ENCODE measurements at regions not wholly inside any gene's neighbourhood (a gene's known extent, or its start where the extent isn't known, plus 50 kb on each side); places are given as distances from the start of the nearest gene placed in this dataset.

- no peak for TF ChIP-seq CTCF (conservative IDR thresholded peaks at IDR 0.05; ENCODE audit: low read depth, low read length)
- no peak for TF ChIP-seq EZH2phosphoT487 (IDR thresholded peaks at IDR 0.05; ENCODE audit: borderline replicate concordance, low read length)
Observed at GRCh38 chr3:82568776-82569338, 807.4 kb upstream of the GBE1 start.

Data from PC-3 (cell line).